ENCODE measurements at regions not wholly inside any gene's neighbourhood (a gene's known extent, or its start where the extent isn't known, plus 50 kb on each side); places are given as distances from the start of the nearest gene placed in this dataset.
"Not testable (repeated sequence)": the region's sequence is repeated elsewhere in the genome, so short reads cannot be mapped to it uniquely, and the experiment has no call there.

- no peak for DNase-seq (ENCODE audit: low read depth)
Measured at GRCh38 chr11:42996421-42997307, 315.1 kb upstream of the API5 start.

GRCh38 chr11:43004879-43005278, 306.9 kb upstream of the API5 start:
- DNase-seq (ENCODE audit: low read depth) = not testable (repeated sequence)

- DNase-seq (ENCODE audit: low read depth) = no peak
Measured at GRCh38 chr11:43010042-43010441, 301.8 kb upstream of the API5 start.

GRCh38 chr11:43012606-43013005, 299.2 kb upstream of the API5 start:
- no peak for DNase-seq (ENCODE audit: low read depth)

GRCh38 chr11:43021466-43021865, 290.3 kb upstream of the API5 start:
- no peak for DNase-seq (ENCODE audit: low read depth)

GRCh38 chr11:43034341-43034740, 277.5 kb upstream of the API5 start:
- DNase-seq (ENCODE audit: low read depth) = no peak

- DNase-seq (ENCODE audit: low read depth) = no peak
Measured at GRCh38 chr11:43035086-43035485, 276.7 kb upstream of the API5 start.

- no peak for DNase-seq (ENCODE audit: low read depth)
Measured at GRCh38 chr11:43053638-43054412, 258.0 kb upstream of the API5 start.

GRCh38 chr11:43067681-43068080, 244.1 kb upstream of the API5 start:
- DNase-seq (ENCODE audit: low read depth) = no peak

GRCh38 chr11:43071338-43071737, 240.5 kb upstream of the API5 start:
- DNase-seq (ENCODE audit: low read depth) = no peak

GRCh38 chr11:43072096-43072495, 239.7 kb upstream of the API5 start:
- no peak for DNase-seq (ENCODE audit: low read depth)

- no peak for DNase-seq (ENCODE audit: low read depth)
Measured at GRCh38 chr11:43072911-43073310, 238.9 kb upstream of the API5 start.

- no peak for DNase-seq (ENCODE audit: low read depth)
Measured at GRCh38 chr11:43074810-43075209, 237.0 kb upstream of the API5 start.

- DNase-seq (ENCODE audit: low read depth) = no peak
Measured at GRCh38 chr11:43101113-43101512, 210.7 kb upstream of the API5 start.

- no peak for DNase-seq (ENCODE audit: low read depth)
Measured at GRCh38 chr11:43116071-43116470, 195.7 kb upstream of the API5 start.

GRCh38 chr11:43119275-43119970, 192.4 kb upstream of the API5 start:
- no peak for DNase-seq (ENCODE audit: low read depth)

GRCh38 chr11:43122546-43122945, 189.2 kb upstream of the API5 start:
- no peak for DNase-seq (ENCODE audit: low read depth)

GRCh38 chr11:43123443-43123842, 188.4 kb upstream of the API5 start:
- DNase-seq (ENCODE audit: low read depth) = no peak

GRCh38 chr11:43124272-43124935, 187.4 kb upstream of the API5 start:
- DNase-seq (ENCODE audit: low read depth) = no peak

GRCh38 chr11:43129329-43129728, 182.5 kb upstream of the API5 start:
- DNase-seq (ENCODE audit: low read depth) = no peak

GRCh38 chr11:43130616-43131015, 181.2 kb upstream of the API5 start:
- no peak for DNase-seq (ENCODE audit: low read depth)

- no peak for DNase-seq (ENCODE audit: low read depth)
Measured at GRCh38 chr11:43135966-43136534, 175.7 kb upstream of the API5 start.

Measured in CMK (cell line).